AG04449 (cell line): ENCODE measurements at regions not wholly inside any gene's neighbourhood (a gene's known extent, or its start where the extent isn't known, plus 50 kb on each side); places are given as distances from the start of the nearest gene placed in this dataset.
"Not testable (repeated sequence)": the region's sequence is repeated elsewhere in the genome, so short reads cannot be mapped to it uniquely, and the experiment has no call there.

Experiments
- CTCF ChIA-PET: fragments of 350-600 bp; formaldehyde crosslinking; extraction: SDS; loops from one replicate; lab custom pipeline; 2021; ENCODE audit warnings: antibody characterized with exemption; lab: Yijun Ruan, JAX
- POLR2A ChIA-PET: fragments of 400-600, 350-600 bp; formaldehyde crosslinking; extraction: SDS; loops from one replicate; lab custom pipeline; 2020; ENCODE audit warnings: antibody characterized with exemption, inconsistent platforms; lab: Yijun Ruan, JAX
- DNase-seq: peaks from one replicate; pipeline ENCODE4 v3.0.0-alpha.2; 2010; ENCODE audit warnings: low read depth, low spot score
- H3K4me3 ChIP-seq: 2 replicates; pipeline ENCODE4 v1.5.1; 2011; ENCODE audit warnings: low read depth, mild to moderate bottlenecking, control low read depth, low read length
- TF ChIP-seq, protein P1 (sequence below): IDR thresholded peaks from one replicate; pipeline ENCODE4 v1.5.1; 2011; ENCODE audit warnings: mild to moderate bottlenecking, moderate library complexity, low read length, control low read depth, inconsistent platforms; ENCODE audit not compliant: insufficient read depth; ENCODE audit errors: missing control alignments

DNA sequence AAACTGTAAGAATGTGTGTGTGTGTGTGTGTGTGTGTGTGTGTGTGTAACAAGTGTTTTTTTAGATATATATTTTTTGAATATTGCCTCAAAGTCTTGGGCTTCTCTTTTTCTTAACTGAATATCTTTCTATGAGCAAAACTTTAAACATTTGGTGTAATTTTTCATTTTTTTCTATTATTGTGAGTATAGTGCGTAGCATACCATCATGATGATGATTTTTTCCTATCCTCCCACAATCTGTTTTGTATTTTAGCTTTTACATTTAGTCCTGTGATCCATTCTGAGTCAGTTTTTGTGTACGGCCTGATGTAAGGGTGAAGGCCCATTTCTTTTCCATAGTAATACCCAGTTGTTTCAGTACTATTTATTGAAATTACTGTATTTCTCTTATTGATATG, 680.6 kb downstream of the TTLL7 start:
- no peak for DNase-seq
- CTCF ChIA-PET: no interaction called here
- POLR2A ChIA-PET: no interaction called here
- H3K4me3 ChIP-seq: no peak overlapping the region
- TF ChIP-seq, protein P1, sequence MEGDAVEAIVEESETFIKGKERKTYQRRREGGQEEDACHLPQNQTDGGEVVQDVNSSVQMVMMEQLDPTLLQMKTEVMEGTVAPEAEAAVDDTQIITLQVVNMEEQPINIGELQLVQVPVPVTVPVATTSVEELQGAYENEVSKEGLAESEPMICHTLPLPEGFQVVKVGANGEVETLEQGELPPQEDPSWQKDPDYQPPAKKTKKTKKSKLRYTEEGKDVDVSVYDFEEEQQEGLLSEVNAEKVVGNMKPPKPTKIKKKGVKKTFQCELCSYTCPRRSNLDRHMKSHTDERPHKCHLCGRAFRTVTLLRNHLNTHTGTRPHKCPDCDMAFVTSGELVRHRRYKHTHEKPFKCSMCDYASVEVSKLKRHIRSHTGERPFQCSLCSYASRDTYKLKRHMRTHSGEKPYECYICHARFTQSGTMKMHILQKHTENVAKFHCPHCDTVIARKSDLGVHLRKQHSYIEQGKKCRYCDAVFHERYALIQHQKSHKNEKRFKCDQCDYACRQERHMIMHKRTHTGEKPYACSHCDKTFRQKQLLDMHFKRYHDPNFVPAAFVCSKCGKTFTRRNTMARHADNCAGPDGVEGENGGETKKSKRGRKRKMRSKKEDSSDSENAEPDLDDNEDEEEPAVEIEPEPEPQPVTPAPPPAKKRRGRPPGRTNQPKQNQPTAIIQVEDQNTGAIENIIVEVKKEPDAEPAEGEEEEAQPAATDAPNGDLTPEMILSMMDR: no peak

DNA sequence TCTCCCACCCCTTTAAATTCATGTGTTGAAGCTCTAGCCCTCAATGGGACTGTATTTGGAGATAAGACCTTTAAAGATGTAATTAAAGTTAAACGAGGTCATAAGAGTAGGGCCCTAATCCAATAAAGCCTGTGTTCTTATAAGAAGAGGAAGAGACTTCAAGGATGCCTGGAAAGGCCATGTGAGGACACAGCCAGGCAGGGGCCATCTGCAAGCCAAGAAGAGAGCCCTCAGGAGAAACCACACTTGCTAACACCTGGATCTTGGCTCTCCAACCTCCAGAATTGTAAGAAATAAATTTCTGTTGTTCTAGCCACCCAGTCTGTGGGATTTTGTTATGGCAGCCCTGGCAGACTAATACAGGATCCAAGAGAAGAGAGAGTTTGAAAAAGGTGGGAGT, 683.5 kb downstream of the TTLL7 start:
- DNase-seq, POLR2A ChIA-PET, CTCF ChIA-PET, H3K4me3 ChIP-seq: not testable (repeated sequence)

DNA sequence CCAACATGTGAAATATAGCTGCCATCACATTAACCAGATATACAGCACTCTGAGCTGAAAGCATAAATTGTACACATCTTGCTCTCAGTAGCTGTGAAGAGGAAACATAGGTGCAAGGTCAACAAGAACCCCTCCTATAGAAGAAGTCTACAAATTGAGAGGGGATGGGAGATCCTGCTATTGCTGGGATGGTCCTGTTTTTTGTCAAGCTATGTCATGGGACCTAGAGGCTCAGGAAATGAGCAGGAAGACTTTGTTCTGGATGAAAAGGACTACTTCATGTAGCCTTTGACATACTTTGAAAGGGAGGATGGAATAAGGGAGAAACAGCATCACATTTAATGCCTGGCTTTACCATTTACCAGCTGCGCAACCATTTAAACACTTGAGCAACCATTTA, 688.8 kb downstream of the TTLL7 start:
- H3K4me3 ChIP-seq, DNase-seq, POLR2A ChIA-PET, CTCF ChIA-PET: not testable (repeated sequence)

DNA sequence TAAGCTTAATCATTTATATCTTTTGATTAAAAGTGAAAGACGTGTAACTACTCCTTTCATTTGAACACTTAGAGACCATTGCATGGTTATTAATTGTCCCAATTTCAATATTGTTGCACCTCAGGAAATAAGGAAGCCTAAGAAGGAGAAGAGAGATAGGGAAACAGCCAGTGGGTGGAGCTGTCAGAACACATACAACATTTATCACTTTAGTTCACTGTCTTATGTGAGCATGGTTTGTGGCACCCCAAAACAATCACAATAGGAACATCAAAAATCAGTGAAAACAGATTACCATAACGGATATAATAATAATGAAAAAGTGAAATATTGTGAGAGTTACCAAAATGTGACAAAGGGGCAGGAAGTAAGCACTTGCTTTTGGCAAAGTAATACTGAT, 689.9 kb downstream of the TTLL7 start:
- H3K4me3 ChIP-seq, CTCF ChIA-PET, DNase-seq, POLR2A ChIA-PET: not testable (repeated sequence)

DNA sequence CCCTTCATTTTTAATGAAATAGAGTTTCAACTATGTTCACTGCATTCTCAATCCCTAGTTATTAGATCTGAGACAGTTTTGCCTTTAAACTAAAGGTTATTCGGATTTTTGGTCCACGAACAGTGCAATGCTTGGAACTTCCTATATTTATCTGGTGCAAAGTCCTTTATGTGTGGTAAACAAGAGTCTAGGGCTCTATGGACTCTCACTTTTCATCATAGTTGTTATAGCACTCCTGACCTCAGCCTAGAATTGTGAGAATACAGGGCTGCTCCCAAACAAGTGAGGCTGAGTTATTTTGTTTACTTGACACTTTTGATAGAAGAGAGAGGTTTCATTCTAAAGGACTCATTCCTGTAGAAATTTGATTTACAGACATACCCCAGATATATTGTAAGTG, 692.1 kb downstream of the TTLL7 start:
- POLR2A ChIA-PET, CTCF ChIA-PET, DNase-seq, H3K4me3 ChIP-seq: not testable (repeated sequence)

DNA sequence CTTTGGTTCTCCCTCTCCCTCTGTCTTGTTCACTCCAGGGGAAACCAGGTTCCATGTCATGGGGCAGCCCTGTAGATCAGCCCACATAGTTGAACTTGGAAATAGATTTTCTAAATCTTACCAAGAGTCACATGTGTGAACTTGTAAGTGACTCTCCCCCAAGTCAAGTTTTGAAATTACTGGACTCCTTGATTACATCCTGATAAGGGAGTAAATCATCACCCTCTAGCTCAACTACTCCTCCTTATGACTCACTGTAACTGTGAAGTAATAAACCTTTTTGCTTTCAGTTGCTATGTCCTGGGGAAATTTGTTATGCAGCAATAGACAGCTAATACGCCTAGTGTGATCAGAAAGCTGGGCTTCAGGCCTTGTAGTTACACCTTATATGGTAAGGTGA, 703.3 kb downstream of the TTLL7 start:
- DNase-seq, H3K4me3 ChIP-seq, POLR2A ChIA-PET, CTCF ChIA-PET: not testable (repeated sequence)

DNA sequence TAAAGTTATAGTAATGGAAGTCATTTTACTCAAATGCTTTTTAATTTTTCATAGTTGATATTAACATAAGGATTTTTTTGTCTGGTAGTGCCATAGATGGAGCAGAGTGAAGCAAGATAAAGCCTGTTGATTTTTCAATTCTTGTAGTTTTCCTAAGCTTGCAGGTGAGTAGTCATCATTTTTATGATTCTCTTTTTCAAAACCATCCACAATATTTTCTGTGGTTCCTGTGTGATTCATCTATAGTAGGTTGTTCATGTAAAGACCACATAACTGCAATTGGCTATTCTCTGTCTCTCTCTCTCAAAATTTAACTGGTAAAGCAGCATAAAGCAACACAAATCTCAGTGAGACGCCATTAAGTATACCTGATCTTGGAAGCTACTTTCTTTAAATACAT, 711.5 kb downstream of the TTLL7 start:
- DNase-seq, CTCF ChIA-PET, POLR2A ChIA-PET, H3K4me3 ChIP-seq: not testable (repeated sequence)

DNA sequence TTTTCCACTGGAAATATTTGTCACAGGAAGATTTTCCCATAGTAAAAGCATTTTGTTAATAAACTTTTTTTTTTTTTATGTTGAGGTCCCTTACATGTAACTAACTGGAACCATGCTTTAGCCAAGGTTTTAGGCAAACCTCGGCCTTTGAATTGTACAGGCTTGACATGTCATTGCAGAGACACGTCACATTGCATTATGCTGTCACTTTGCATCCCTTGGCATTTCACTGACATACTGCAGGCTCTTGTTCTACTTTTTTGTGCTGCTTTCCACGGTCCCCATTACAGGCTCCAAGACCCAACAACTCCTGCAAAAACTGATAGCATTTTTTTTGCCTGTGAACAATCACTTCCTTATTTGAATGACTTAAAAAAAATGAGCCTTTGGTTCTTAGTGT, 724.3 kb downstream of the TTLL7 start:
- DNase-seq, POLR2A ChIA-PET: not testable (repeated sequence)
- CTCF ChIA-PET: interaction anchor here (0.6 kb wide), 1 partner anchor 1177 kb away, joined by 5 read pairs; no protein-coding TSS in a partner anchor

DNA sequence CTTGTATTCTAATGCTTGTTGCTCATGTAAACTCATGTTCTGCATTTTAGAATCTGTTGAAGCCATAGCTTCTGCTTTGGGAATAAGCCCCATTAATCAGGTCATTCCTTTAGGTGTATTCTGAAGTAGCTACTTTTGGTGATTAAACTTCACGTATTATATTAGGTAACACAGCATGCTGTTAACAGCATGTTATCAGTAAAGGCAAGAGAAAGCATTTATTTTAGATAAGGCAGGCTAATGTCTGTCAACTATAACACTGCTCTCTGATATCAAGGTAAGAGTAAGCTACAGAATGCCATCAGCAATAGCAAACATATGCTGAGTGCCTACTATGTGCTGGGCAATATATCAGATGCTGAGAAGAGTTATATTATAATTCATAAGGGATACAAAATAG, 726.4 kb downstream of the TTLL7 start:
- H3K4me3 ChIP-seq, POLR2A ChIA-PET, DNase-seq, CTCF ChIA-PET: not testable (repeated sequence)

More for the DNA sequence above, 724.3 kb downstream of the TTLL7 start:
- not testable (repeated sequence) for H3K4me3 ChIP-seq

DNA sequence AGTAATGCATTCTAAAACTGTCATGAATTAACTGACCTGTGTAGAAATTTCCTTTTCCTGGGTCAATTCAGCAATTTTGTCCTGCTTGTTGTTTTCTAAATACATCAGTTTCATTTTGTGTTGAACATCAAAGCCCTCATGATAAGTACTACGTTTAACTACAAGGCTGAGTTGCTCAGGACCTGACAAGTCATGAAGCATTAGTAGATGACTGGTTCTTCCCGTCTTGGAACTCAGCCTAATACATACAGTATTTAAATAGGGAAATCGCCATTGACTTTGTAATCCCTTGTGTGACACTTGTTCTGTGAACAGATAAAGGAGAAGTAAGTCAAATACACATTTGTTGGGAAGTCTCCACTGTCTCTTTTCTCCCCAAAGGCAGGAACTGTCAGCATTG, 727.1 kb downstream of the TTLL7 start:
- CTCF ChIA-PET, DNase-seq, POLR2A ChIA-PET, H3K4me3 ChIP-seq: not testable (repeated sequence)

DNA sequence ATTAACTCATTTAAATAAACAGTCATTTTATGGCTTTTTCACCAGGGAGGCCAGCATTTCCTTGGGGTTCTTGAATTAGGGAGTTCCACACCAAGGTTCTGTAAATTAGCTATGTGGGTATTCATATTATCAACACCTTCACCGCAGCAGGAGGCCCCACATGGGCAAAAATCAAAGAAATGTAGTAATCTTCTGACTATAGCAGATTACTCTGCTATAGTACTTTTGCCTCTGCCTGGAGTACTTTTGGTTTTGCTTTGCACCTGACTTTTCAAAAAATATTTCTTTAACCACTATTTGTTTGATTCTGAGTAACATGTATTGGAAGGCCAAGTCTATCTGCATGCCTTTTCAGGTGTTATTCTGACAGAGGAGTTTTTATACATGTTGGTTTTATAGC, 728.1 kb downstream of the TTLL7 start:
- POLR2A ChIA-PET, H3K4me3 ChIP-seq, CTCF ChIA-PET, DNase-seq: not testable (repeated sequence)

DNA sequence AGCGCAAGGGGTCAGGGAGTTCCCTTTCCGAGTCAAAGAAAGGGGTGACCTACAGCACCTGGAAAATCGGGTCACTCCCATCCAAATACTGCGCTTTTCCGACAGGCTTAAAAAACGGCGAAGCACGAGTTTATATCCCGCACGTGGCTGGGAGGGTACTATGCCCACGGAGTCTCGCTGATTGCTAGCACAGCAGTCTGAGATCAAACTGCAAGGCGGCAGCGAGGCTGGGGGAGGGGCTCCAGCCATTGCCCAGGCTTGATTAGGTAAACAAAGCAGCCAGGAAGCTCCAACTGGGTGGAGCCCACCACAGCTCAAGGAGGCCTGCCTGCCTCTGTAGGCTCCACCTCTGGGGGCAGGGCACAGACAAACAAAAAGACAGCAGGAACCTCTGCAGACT, 735.1 kb downstream of the TTLL7 start:
- DNase-seq, H3K4me3 ChIP-seq, POLR2A ChIA-PET, CTCF ChIA-PET: not testable (repeated sequence)

DNA sequence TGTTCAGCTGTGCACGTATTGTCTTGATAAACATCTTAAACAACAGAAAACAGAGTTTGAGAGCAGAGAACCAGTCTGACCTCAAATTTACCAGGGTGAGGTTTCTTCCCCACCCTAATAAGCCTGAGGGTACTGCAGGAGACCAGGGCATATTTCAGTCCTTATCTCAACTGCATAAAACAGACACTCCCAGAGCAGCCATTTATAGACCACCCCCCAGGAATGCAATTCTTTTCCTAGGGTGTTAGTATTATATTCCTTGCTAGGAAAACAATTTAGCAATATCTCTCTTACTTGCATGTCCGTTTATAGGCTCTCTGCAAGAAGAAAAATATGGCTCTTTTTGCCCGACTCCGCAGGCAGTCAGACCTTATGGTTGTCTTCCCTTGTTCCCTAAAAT, 747.2 kb downstream of the TTLL7 start:
- H3K4me3 ChIP-seq, CTCF ChIA-PET, POLR2A ChIA-PET, DNase-seq: not testable (repeated sequence)

DNA sequence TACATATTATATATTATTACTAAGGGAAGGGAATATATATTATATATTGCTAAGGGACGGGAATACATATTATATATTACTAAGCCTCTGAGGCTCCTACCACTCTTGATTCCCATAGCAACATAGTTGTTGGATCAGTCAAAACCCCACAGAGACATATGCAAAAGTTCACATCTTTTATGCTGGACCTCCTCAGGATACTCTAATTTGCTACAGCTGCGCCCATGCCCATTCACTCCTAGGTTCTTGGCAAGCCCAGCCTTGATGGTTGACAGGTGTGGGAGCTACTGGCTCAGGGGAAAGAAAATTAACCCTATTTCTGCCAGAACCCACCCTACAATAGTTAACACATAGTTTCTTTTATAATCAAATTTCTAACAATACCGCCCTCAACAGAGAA, 752.2 kb downstream of the TTLL7 start:
- DNase-seq, CTCF ChIA-PET, H3K4me3 ChIP-seq, POLR2A ChIA-PET: not testable (repeated sequence)

DNA sequence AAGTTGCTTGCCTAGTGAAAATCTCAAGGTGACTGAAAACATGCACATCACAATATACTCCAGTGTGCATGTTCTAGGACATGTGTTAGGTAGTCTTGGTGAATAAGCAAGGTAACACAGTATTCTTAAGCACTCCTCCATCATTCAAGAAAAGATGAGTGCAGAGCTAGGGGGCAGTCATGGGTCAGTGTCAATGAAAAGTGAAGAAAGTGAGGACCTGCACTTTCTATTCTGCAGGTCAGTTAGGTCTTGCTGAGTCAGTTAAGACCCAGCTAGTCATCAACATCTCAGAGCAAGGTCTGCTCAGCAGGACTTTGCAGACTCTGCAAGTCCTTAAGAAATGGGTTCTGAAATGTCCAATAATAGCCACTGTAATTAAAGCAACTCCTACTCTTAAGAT, 754.1 kb downstream of the TTLL7 start:
- CTCF ChIA-PET, DNase-seq, POLR2A ChIA-PET, H3K4me3 ChIP-seq: not testable (repeated sequence)

DNA sequence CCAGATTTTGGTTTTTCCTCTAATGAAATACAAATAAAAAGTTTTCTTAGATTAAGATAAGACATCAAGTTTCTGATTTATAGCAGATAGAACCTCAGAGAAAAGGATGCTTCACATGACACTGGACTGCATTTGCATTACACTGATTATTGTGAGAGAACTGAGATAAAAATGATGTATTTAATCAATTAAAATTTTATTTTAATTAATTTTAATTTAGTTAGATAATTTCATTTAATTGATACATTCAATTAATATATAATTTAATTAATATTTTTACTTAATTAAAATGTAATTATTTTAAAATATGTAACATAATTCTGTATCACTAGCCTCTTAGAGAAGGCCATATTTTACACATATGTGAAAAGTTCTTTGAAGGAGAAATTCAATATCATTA, 759.4 kb downstream of the TTLL7 start:
- H3K4me3 ChIP-seq, CTCF ChIA-PET, POLR2A ChIA-PET, DNase-seq: not testable (repeated sequence)

DNA sequence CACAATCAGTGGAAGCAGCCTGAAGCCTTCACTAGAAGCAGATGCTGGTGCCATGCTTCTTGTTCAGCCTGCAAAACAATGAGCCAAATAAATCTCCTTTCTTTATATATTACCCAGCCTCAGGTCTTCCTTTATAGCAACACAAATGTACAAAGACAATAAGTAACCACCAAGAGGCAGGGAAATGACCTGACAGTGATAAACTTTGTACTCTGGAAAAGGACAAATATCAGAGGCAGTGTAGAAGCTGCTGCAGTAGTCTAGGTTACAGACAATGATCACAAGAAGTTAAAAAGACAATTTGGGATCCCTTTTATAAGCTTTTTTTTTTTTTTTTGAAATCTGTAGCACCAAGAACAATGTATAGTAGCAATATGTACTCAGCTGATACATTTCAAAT, 760.3 kb downstream of the TTLL7 start:
- CTCF ChIA-PET, POLR2A ChIA-PET: not testable (repeated sequence)

More for the DNA sequence above, 760.3 kb downstream of the TTLL7 start:
- not testable (repeated sequence) for DNase-seq, H3K4me3 ChIP-seq
